HG03060 (cell line): ENCODE measurements at regions not wholly inside any gene's neighbourhood (a gene's known extent, or its start where the extent isn't known, plus 50 kb on each side); places are given as distances from the start of the nearest gene placed in this dataset.

Experiments used
- ATAC-seq: cut with Tn5 transposase; IDR thresholded peaks from one replicate; pipeline ENCODE4 v1.9.1; 2021; ENCODE audit warnings: low read depth, moderate number of reproducible peaks; ENCODE audit not compliant: unreplicated experiment

GRCh38 chr3:130838898-130839600 is 54.8 kb upstream of the ATP2C1 start:
- no peak for ATAC-seq

GRCh38 chr3:130839813-130840212 is 54.1 kb upstream of the ATP2C1 start:
- peak; percentile 40 for ATAC-seq

- ATAC-seq: no peak
Observed at GRCh38 chr3:130841357-130841756, 52.5 kb upstream of the ATP2C1 start.

GRCh38 chr3:130843441-130843840 is 50.4 kb upstream of the ATP2C1 start:
- no peak for ATAC-seq
